ENCODE measurements at regions not wholly inside any gene's neighbourhood (a gene's known extent, or its start where the extent isn't known, plus 50 kb on each side); places are given as distances from the start of the nearest gene placed in this dataset.

DNA sequence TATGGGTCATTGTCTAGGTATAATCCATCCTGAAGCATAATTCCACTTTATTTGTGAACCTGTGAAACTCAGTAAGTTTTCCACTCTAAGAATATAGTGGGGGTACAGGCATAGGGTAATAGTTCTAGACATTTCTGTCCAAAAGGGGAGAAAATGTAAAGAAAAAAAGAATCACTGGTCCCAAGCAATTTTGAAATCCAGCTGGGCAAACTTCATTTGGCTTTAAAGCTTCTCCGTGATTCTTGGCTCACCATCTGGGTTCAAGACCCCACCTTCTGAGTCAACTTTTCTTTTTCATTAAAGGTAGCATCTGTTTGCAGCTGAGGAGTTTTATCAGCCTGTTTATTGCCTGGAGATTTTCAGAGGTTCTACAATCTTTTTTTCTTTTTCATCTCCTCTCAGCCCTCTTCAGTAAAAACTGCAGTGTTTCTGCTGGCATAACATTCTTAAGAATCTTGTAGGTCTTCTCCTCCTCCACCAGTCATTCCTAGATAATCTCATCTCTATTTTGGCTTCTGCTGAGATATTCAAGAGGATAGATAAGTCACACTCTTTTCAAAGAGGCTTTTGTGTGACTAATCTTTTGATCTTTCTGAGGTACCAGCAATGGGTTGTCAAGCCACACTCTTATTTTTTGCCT, 126.1 kb upstream of the PITX1 start:
- TF ChIP-seq CTCF (IDR thresholded peaks at IDR 0.05), result no peak
- no peak for TF ChIP-seq POLR2A (IDR thresholded peaks at IDR 0.05)

Data from testis (tissue), 2 donors.